ENCODE measurements at regions not wholly inside any gene's neighbourhood (a gene's known extent, or its start where the extent isn't known, plus 50 kb on each side); places are given as distances from the start of the nearest gene placed in this dataset.

DNA sequence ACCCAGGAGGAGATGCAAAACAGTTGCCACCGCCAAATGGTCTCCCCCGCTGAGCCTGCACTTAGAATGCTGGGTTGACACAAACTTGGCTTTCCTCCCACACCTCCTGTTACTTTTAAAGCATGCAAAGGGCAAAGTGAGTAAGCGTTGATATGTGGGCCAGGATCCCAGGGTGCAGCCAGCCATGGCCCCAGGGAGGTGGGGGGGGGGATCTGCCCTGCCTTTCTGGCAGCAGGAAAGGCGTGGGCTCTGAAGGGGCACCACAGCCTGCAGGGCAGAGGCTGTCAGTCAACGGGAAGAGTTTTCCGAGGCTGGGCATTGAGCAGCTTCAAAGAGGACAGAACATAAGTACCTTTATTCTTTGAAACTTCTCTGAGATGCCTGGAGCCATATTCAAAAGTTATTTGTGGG, 142.3 kb downstream of the ABCC12 start:
- TF ChIP-seq POLR2A (IDR thresholded peaks at IDR 0.05; ENCODE audit: low read length), result no peak
- TF ChIP-seq GATA1 (IDR thresholded peaks at IDR 0.05; ENCODE audit: low read depth, low read length), result no peak

Data from erythroblast (primary cell).